ENCODE measurements at regions not wholly inside any gene's neighbourhood (a gene's known extent, or its start where the extent isn't known, plus 50 kb on each side); places are given as distances from the start of the nearest gene placed in this dataset.

- Histone ChIP-seq H3K27ac (ENCODE audit: low read length) (no peak overlapping the region), H3K9me3 (ENCODE audit: control insufficient read depth in 1 of 2, low read length in 2 of 2) (no peaks in the 10 kb centered on the region), H3K27me3 (ENCODE audit: low read depth, low read length) (no peaks in the 10 kb centered on the region), H3K4me3 (ENCODE audit: low read depth in 1 of 2, low read length in 2 of 2) (no peak overlapping the region), H3K36me3 (ENCODE audit: control insufficient read depth in 1 of 2, insufficient read depth in 2 of 2, low read length in 2 of 2) (no peaks in the 10 kb centered on the region), H3K4me1 (ENCODE audit: control insufficient read depth in 1 of 2, insufficient read depth in 2 of 2, low read length in 2 of 2) (no peaks in the 10 kb centered on the region)
Observed at GRCh38 chr5:168073991-168074800, 217.2 kb upstream of the WWC1 start.

GRCh38 chr5:168075387-168075786 lies 216.1 kb upstream of the WWC1 start:
- no peak overlapping the region for H3K27ac ChIP-seq (ENCODE audit: low read length)
- no peaks in the 10 kb centered on the region for H3K36me3 ChIP-seq (ENCODE audit: control insufficient read depth in 1 of 2, insufficient read depth in 2 of 2, low read length in 2 of 2)
- H3K4me1 ChIP-seq (ENCODE audit: control insufficient read depth in 1 of 2, insufficient read depth in 2 of 2, low read length in 2 of 2) = no peaks in the 10 kb centered on the region
- no peaks in the 10 kb centered on the region for H3K27me3 ChIP-seq (ENCODE audit: low read depth, low read length)
- H3K9me3 ChIP-seq (ENCODE audit: control insufficient read depth in 1 of 2, low read length in 2 of 2) = no peaks in the 10 kb centered on the region
- no peak overlapping the region for H3K4me3 ChIP-seq (ENCODE audit: low read depth in 1 of 2, low read length in 2 of 2)

GRCh38 chr5:168076561-168076991 lies 214.9 kb upstream of the WWC1 start:
- no peaks in the 10 kb centered on the region for H3K9me3 ChIP-seq (ENCODE audit: control insufficient read depth in 1 of 2, low read length in 2 of 2)

GRCh38 chr5:168085261-168086031 lies 206.0 kb upstream of the WWC1 start:
- no peaks in the 10 kb centered on the region for H3K36me3 ChIP-seq (ENCODE audit: control insufficient read depth in 1 of 2, insufficient read depth in 2 of 2, low read length in 2 of 2)
- H3K9me3 ChIP-seq (ENCODE audit: control insufficient read depth in 1 of 2, low read length in 2 of 2) = no peaks in the 10 kb centered on the region
- no peak overlapping the region for H3K27ac ChIP-seq (ENCODE audit: low read length)
- peaks cover 0 to 10% of the 10 kb centered on the region in 2 donors for H3K4me1 ChIP-seq (ENCODE audit: control insufficient read depth in 1 of 2, insufficient read depth in 2 of 2, low read length in 2 of 2)
- H3K4me3 ChIP-seq (ENCODE audit: low read depth in 1 of 2, low read length in 2 of 2) = no peak overlapping the region
- H3K27me3 ChIP-seq (ENCODE audit: low read depth, low read length) = no peaks in the 10 kb centered on the region

More at GRCh38 chr5:168076561-168076991, 214.9 kb upstream of the WWC1 start:
- Histone ChIP-seq H3K27me3 (ENCODE audit: low read depth, low read length) (no peaks in the 10 kb centered on the region), H3K36me3 (ENCODE audit: control insufficient read depth in 1 of 2, insufficient read depth in 2 of 2, low read length in 2 of 2) (no peaks in the 10 kb centered on the region), H3K4me3 (ENCODE audit: low read depth in 1 of 2, low read length in 2 of 2) (no peak overlapping the region), H3K27ac (ENCODE audit: low read length) (no peak overlapping the region), H3K4me1 (ENCODE audit: control insufficient read depth in 1 of 2, insufficient read depth in 2 of 2, low read length in 2 of 2) (no peaks in the 10 kb centered on the region)

GRCh38 chr5:168086104-168086610 lies 205.3 kb upstream of the WWC1 start:
- Histone ChIP-seq H3K9me3 (ENCODE audit: control insufficient read depth in 1 of 2, low read length in 2 of 2) (no peaks in the 10 kb centered on the region), H3K4me1 (ENCODE audit: control insufficient read depth in 1 of 2, insufficient read depth in 2 of 2, low read length in 2 of 2) (peaks cover 0 to 10% of the 10 kb centered on the region in 2 donors), H3K27ac (ENCODE audit: low read length) (no peak overlapping the region), H3K4me3 (ENCODE audit: low read depth in 1 of 2, low read length in 2 of 2) (no peak overlapping the region), H3K27me3 (ENCODE audit: low read depth, low read length) (no peaks in the 10 kb centered on the region), H3K36me3 (ENCODE audit: control insufficient read depth in 1 of 2, insufficient read depth in 2 of 2, low read length in 2 of 2) (no peaks in the 10 kb centered on the region)

GRCh38 chr5:168086746-168087145 lies 204.7 kb upstream of the WWC1 start:
- Histone ChIP-seq H3K4me3 (ENCODE audit: low read depth in 1 of 2, low read length in 2 of 2) (no peak overlapping the region), H3K9me3 (ENCODE audit: control insufficient read depth in 1 of 2, low read length in 2 of 2) (no peaks in the 10 kb centered on the region), H3K4me1 (ENCODE audit: control insufficient read depth in 1 of 2, insufficient read depth in 2 of 2, low read length in 2 of 2) (peaks cover 0 to 10% of the 10 kb centered on the region in 2 donors), H3K36me3 (ENCODE audit: control insufficient read depth in 1 of 2, insufficient read depth in 2 of 2, low read length in 2 of 2) (no peaks in the 10 kb centered on the region), H3K27ac (ENCODE audit: low read length) (no peak overlapping the region), H3K27me3 (ENCODE audit: low read depth, low read length) (no peaks in the 10 kb centered on the region)

GRCh38 chr5:168088410-168089173 lies 202.9 kb upstream of the WWC1 start:
- Histone ChIP-seq H3K4me3 (ENCODE audit: low read depth in 1 of 2, low read length in 2 of 2) (no peak overlapping the region), H3K27me3 (ENCODE audit: low read depth, low read length) (no peaks in the 10 kb centered on the region), H3K36me3 (ENCODE audit: control insufficient read depth in 1 of 2, insufficient read depth in 2 of 2, low read length in 2 of 2) (no peaks in the 10 kb centered on the region), H3K27ac (ENCODE audit: low read length) (no peak overlapping the region), H3K4me1 (ENCODE audit: control insufficient read depth in 1 of 2, insufficient read depth in 2 of 2, low read length in 2 of 2) (peaks cover 0 to 10% of the 10 kb centered on the region in 2 donors), H3K9me3 (ENCODE audit: control insufficient read depth in 1 of 2, low read length in 2 of 2) (no peaks in the 10 kb centered on the region)

- Histone ChIP-seq H3K27ac (ENCODE audit: low read length) (no peak overlapping the region), H3K9me3 (ENCODE audit: control insufficient read depth in 1 of 2, low read length in 2 of 2) (no peaks in the 10 kb centered on the region), H3K4me3 (ENCODE audit: low read depth in 1 of 2, low read length in 2 of 2) (no peak overlapping the region), H3K27me3 (ENCODE audit: low read depth, low read length) (no peaks in the 10 kb centered on the region), H3K36me3 (ENCODE audit: control insufficient read depth in 1 of 2, insufficient read depth in 2 of 2, low read length in 2 of 2) (no peaks in the 10 kb centered on the region), H3K4me1 (ENCODE audit: control insufficient read depth in 1 of 2, insufficient read depth in 2 of 2, low read length in 2 of 2) (peaks cover 0 to 10% of the 10 kb centered on the region in 2 donors)
Observed at GRCh38 chr5:168089201-168089887, 202.1 kb upstream of the WWC1 start.

GRCh38 chr5:168092209-168093185 lies 198.9 kb upstream of the WWC1 start:
- Histone ChIP-seq H3K4me3 (ENCODE audit: low read depth in 1 of 2, low read length in 2 of 2) (no peak overlapping the region), H3K27ac (ENCODE audit: low read length) (no peak overlapping the region), H3K4me1 (ENCODE audit: control insufficient read depth in 1 of 2, insufficient read depth in 2 of 2, low read length in 2 of 2) (no peaks in the 10 kb centered on the region), H3K9me3 (ENCODE audit: control insufficient read depth in 1 of 2, low read length in 2 of 2) (peaks cover 0 to 4% of the 10 kb centered on the region in 2 donors), H3K36me3 (ENCODE audit: control insufficient read depth in 1 of 2, insufficient read depth in 2 of 2, low read length in 2 of 2) (no peaks in the 10 kb centered on the region), H3K27me3 (ENCODE audit: low read depth, low read length) (no peaks in the 10 kb centered on the region)

Data from muscle layer of duodenum (tissue), 2 donors.